K562 (cell line): ENCODE measurements at regions not wholly inside any gene's neighbourhood (a gene's known extent, or its start where the extent isn't known, plus 50 kb on each side); places are given as distances from the start of the nearest gene placed in this dataset.

Experiments used
- ATAC-seq: fragments of 200-7000 bp; cut with Tn5 transposase; 3 replicates; pipeline ENCODE4 v1.9.1; 2020; ENCODE audit warnings: moderate library complexity
- BruUV-seq: library from RNA; stranded (reverse); fragments of 400-500 nt; replicated peaks from 2 replicates; lab custom pipeline; 2021; lab: Mats Ljungman, UMichigan
- CTCF ChIA-PET: fragments of 300-600 bp; formaldehyde crosslinking; extraction: SDS; loops from one replicate; lab custom pipeline; 2021; ENCODE audit warnings: low intra/inter-chr PET ratio; lab: Yijun Ruan, JAX
- POLR2A ChIA-PET: fragments of 300-600, 350-650 bp; sonication (Branson Sonifier 250); formaldehyde crosslinking; extraction: SDS; loops from one replicate; lab custom pipeline; 2021; ENCODE audit warnings: antibody characterized with exemption, inconsistent platforms; lab: Yijun Ruan, JAX
- DNase-seq, 4 experiments: peaks; one replicate each; pipeline versions ENCODE4 v3.0.0 to v3.0.0-alpha.2; 2011 to 2018; ENCODE audit warnings: low spot score in 3 of 4, mixed read lengths in 3 of 4; ENCODE audit errors: extremely low read depth in 1 of 4
- FAIRE-seq: peaks from 2 replicates; lab custom pipeline; 2011; peaks lifted over from hg19 to GRCh38; lab: Jason Lieb, UNC
- H2AFZ ChIP-seq: 2 replicates; pipeline ENCODE4 v1.6.0; 2011; ENCODE audit warnings: low read depth, low read length, control low read depth, inconsistent platforms
- H3K27ac ChIP-seq: fragments of 200-600 bp; 3 replicates; pipeline ENCODE4 v1.8.0; 2011; ENCODE audit warnings: low read depth, mild to moderate bottlenecking, control low read depth, inconsistent platforms, low read length, moderate library complexity, mixed read lengths; ENCODE audit errors: extremely low read depth
- H3K27me3 ChIP-seq, 2 experiments: fragments of 300-600 bp in 1 of 2; 2 replicates in 1 of 2; 3 replicates in 1 of 2; pipeline versions ENCODE4 v1.6.0 to v1.8.0; 2011; ENCODE audit warnings: inconsistent platforms in 2 of 2, low read length in 2 of 2, mild to moderate bottlenecking in 1 of 2, mixed read lengths in 1 of 2, moderate library complexity in 1 of 2; ENCODE audit not compliant: control insufficient read depth in 2 of 2, insufficient read depth in 2 of 2
- H3K36me3 ChIP-seq: fragments of 300-600 bp; 3 replicates; pipeline ENCODE4 v1.8.0; 2011; ENCODE audit warnings: mild to moderate bottlenecking, low read length, inconsistent platforms; ENCODE audit not compliant: control insufficient read depth, insufficient read depth
- H3K4me1 ChIP-seq, 2 experiments: fragments of 200-600 bp in 1 of 2; replicated peaks in 1 of 2; 2 replicates in 1 of 2; 3 replicates in 1 of 2; pipeline versions ENCODE4 v1.5.1 to v1.8.0; 2011; ENCODE audit warnings: inconsistent platforms in 2 of 2, low read length in 2 of 2, mild to moderate bottlenecking in 1 of 2, mixed read lengths in 1 of 2, moderate library complexity in 1 of 2; ENCODE audit not compliant: control insufficient read depth in 2 of 2, insufficient read depth in 2 of 2
- H3K4me2 ChIP-seq: 2 replicates; pipeline ENCODE4 v1.6.1; 2011; ENCODE audit warnings: low read length, control low read depth, inconsistent platforms, mixed read lengths; ENCODE audit not compliant: insufficient read depth
- H3K4me3 ChIP-seq: fragments of 200-600 bp; sonication (generic), shearing (Covaris generic); 2 replicates; pipeline ENCODE4 v1.5.1; 2016; ENCODE audit warnings: control low read depth, inconsistent platforms
- H3K79me2 ChIP-seq: fragments of 200-600 bp; 3 replicates; pipeline ENCODE4 v1.8.0; 2011; ENCODE audit warnings: low read length, inconsistent platforms; ENCODE audit not compliant: control insufficient read depth, insufficient read depth
- H3K9ac ChIP-seq, 2 experiments: 2 replicates each; pipeline versions ENCODE4 v1.6.0 to v1.6.1; 2011; ENCODE audit warnings: low read depth in 2 of 2, low read length in 2 of 2, control low read depth in 1 of 2, inconsistent platforms in 1 of 2, mild to moderate bottlenecking in 1 of 2, mixed read lengths in 1 of 2; ENCODE audit not compliant: insufficient read depth in 1 of 2
- H3K9me1 ChIP-seq: one replicate; pipeline ENCODE4 v1.6.0; 2011; ENCODE audit warnings: inconsistent platforms, mild to moderate bottlenecking, low read length, moderate library complexity; ENCODE audit not compliant: control insufficient read depth, insufficient read depth
- H3K9me3 ChIP-seq: replicated peaks from 2 replicates; pipeline ENCODE4 v1.5.1; 2011; ENCODE audit warnings: low read depth, low read length, inconsistent platforms; ENCODE audit not compliant: control insufficient read depth, insufficient read depth
- H4K20me1 ChIP-seq: replicated peaks from 2 replicates; pipeline ENCODE4 v1.6.1; 2011; ENCODE audit warnings: low read length, inconsistent platforms, mixed read lengths; ENCODE audit not compliant: control insufficient read depth, insufficient read depth
- ZNF253 ChIP-seq: fragments of 250-450 bp; sonication (Bioruptor Pico); conservative IDR thresholded peaks from 2 replicates; pipeline ENCODE4 v1.6.1; 2021; ENCODE audit warnings: mild to moderate bottlenecking
- ZNF395 ChIP-seq: fragments of 200-800 bp; sonication (Bioruptor generic); IDR thresholded peaks from 2 replicates; pipeline ENCODE4 v1.6.1; 2017; ENCODE audit warnings: missing genetic modification characterization, missing compliant biosample characterization
- ZNF586 ChIP-seq: fragments of 450-650 bp; formaldehyde crosslinking; conservative IDR thresholded peaks from 2 replicates; pipeline ENCODE4 v1.4.0; 2020; ENCODE audit warnings: mild to moderate bottlenecking, moderate library complexity
- WGBS: fragments of 100-300 bp; shearing (Covaris generic); methylation state at CpG from one replicate; pipeline ENCODE4 v1.1.6; 2016; ENCODE audit warnings: low coverage, mixed read lengths; ENCODE audit not compliant: insufficient coverage; ENCODE audit errors: missing lambda C conversion rate; 5-methylcytosine and 5-hydroxymethylcytosine counted together
- in situ Hi-C: fragments of 300-500 bp; cut with MboI; formaldehyde crosslinking; loops from 4 replicates; pipeline ENCODE4 v1.15.0; 2018; ENCODE audit warnings: inconsistent platforms, mixed read lengths
- intact Hi-C: fragments of 100-400 bp; cut with micrococcal nuclease; formaldehyde crosslinking; loops from 2 replicates; pipeline ENCODE4 v1.14.2; 2022

GRCh38 chr18:67646890-67647289 lies 130.4 kb upstream of the DSEL start:
- Histone ChIP-seq H4K20me1 (no peaks in the 10 kb centered on the region), H3K36me3 (no peaks in the 10 kb centered on the region), H2AFZ (no peak overlapping the region), H3K4me3 (no peak overlapping the region), H3K4me2 (no peak overlapping the region), H3K9ac (no peak overlapping the region), H3K27ac (no peak overlapping the region), H3K4me1 (no peaks in the 10 kb centered on the region), H3K27me3 (no peaks in the 10 kb centered on the region), H3K9me3 (no peaks in the 10 kb centered on the region), H3K79me2 (no peaks in the 10 kb centered on the region), H3K9me1 (no peaks in the 10 kb centered on the region)
- no TSS peak for BruUV-seq
- ChIA-PET CTCF (no interaction called here), POLR2A (no interaction called here)
- ATAC-seq (no peak), DNase-seq (no peak), FAIRE-seq (no peak)
- in situ Hi-C loops: no loop called here
- no peak for TF ChIP-seq ZNF253 (CRISPR knock-in tag)
- TF ChIP-seq ZNF586 (CRISPR knock-in tag): no peak
- WGBS: 0% methylated on average over 2 of the region's 2 CpGs
- intact Hi-C loops: no loop called here

- in situ Hi-C loops: no loop called here
- H3K36me3 ChIP-seq: no peaks in the 10 kb centered on the region
- TF ChIP-seq ZNF395: no peak
- FAIRE-seq: no peak
- ATAC-seq: no peak
- no TSS peak for BruUV-seq
- H2AFZ ChIP-seq: no peak overlapping the region
- no peaks in the 10 kb centered on the region for H3K79me2 ChIP-seq
- no peak overlapping the region for H3K4me2 ChIP-seq
- 8% methylated on average over 2 of the region's 2 CpGs for WGBS
- H4K20me1 ChIP-seq: no peaks in the 10 kb centered on the region
- no peak overlapping the region for H3K9ac ChIP-seq
- DNase-seq: no peak
- no peak overlapping the region for H3K4me3 ChIP-seq
- no peak overlapping the region for H3K27ac ChIP-seq
- H3K9me1 ChIP-seq: no peaks in the 10 kb centered on the region
- H3K9me3 ChIP-seq: no peaks in the 10 kb centered on the region
- ChIA-PET POLR2A (no interaction called here), CTCF (no interaction called here)
- no peaks in the 10 kb centered on the region for H3K4me1 ChIP-seq
- no peaks in the 10 kb centered on the region for H3K27me3 ChIP-seq
- intact Hi-C loops: no loop called here
Observed at GRCh38 chr18:67644226-67644625, 127.7 kb upstream of the DSEL start.
